Spleen (tissue), 11 donors: ENCODE measurements at regions not wholly inside any gene's neighbourhood (a gene's known extent, or its start where the extent isn't known, plus 50 kb on each side); places are given as distances from the start of the nearest gene placed in this dataset.

Experiments used
- DNase-seq: peaks from one replicate; pipeline ENCODE4 v3.0.0-alpha.2; 2020
- H3K27ac ChIP-seq, 8 donors: fragments of 200-600 bp; sonication (generic) in 7 of 8; 1 replicate in 4 of 8; 2 replicates in 4 of 8; pipeline versions ENCODE4 v1.5.0 to v1.8.0; 2016 to 2021; ENCODE audit warnings: inconsistent platforms in 4 of 8, mild to moderate bottlenecking in 4 of 8, moderate library complexity in 1 of 8
- H3K27me3 ChIP-seq, 7 donors: fragments of 200-600 bp; sonication (generic) in 6 of 7; replicated peaks in 1 of 7; 1 replicate in 4 of 7; 2 replicates in 3 of 7; pipeline versions ENCODE4 v1.5.0 to v1.8.0; 2016 to 2021; ENCODE audit warnings: inconsistent platforms in 3 of 7, mild to moderate bottlenecking in 1 of 7
- H3K36me3 ChIP-seq, 6 donors: fragments of 200-600 bp; sonication (generic) in 5 of 6; 1 replicate in 4 of 6; 2 replicates in 2 of 6; pipeline versions ENCODE4 v1.5.0 to v1.8.0; 2016 to 2021; ENCODE audit warnings: inconsistent platforms in 2 of 6
- H3K4me1 ChIP-seq, 6 donors: fragments of 200-600 bp; sonication (generic) in 5 of 6; 1 replicate in 3 of 6; 2 replicates in 3 of 6; pipeline versions ENCODE4 v1.5.0 to v1.8.0; 2016 to 2021; ENCODE audit warnings: inconsistent platforms in 3 of 6
- H3K4me3 ChIP-seq, 8 donors: fragments of 200-600 bp; sonication (generic) in 7 of 8; 1 replicate in 4 of 8; 2 replicates in 4 of 8; pipeline versions ENCODE4 v1.5.0 to v1.8.0; 2016 to 2021; ENCODE audit warnings: inconsistent platforms in 4 of 8, mild to moderate bottlenecking in 4 of 8, moderate library complexity in 2 of 8
- H3K9me3 ChIP-seq, 8 donors: fragments of 200-600 bp; sonication (generic) in 7 of 8; 1 replicate in 4 of 8; 2 replicates in 4 of 8; pipeline versions ENCODE4 v1.5.0 to v1.8.0; 2016 to 2021; ENCODE audit warnings: inconsistent platforms in 4 of 8
- CTCF ChIP-seq, 11 experiments: fragments of 200-600 bp in 7 of 11; fragments of 450-650 bp in 4 of 11; sonication (generic) in 4 of 11; IDR thresholded peaks in 8 of 11; conservative IDR thresholded peaks in 3 of 11; 1 replicate in 7 of 11; 2 replicates in 4 of 11; pipeline versions ENCODE4 v1.4.0 to v1.8.0; 2016 to 2021; ENCODE audit warnings: antibody characterized with exemption in 11 of 11, inconsistent platforms in 4 of 11, mild to moderate bottlenecking in 1 of 11
- POLR2A ChIP-seq, 3 donors: fragments of 450-650 bp; IDR thresholded peaks; one replicate each; pipeline ENCODE4 v1.5.1; 2017; ENCODE audit warnings: antibody characterized with exemption in 3 of 3, mild to moderate bottlenecking in 1 of 3
- POLR2AphosphoS5 ChIP-seq, 3 donors: sonication (generic); formaldehyde crosslinking; IDR thresholded peaks; one replicate each; pipeline ENCODE4 v1.5.1; 2017; ENCODE audit warnings: antibody characterized with exemption in 3 of 3
- WGBS, 5 donors: extraction: QIAGEN DNeasy Blood & Tissue Kit in 3 of 5; methylation state at CpG; one replicate each; pipeline versions ENCODE4 v1.1.5 to v1.1.7; 2013 to 2018; 5-methylcytosine and 5-hydroxymethylcytosine counted together
- intact Hi-C: fragments of 100-400 bp; cut with DNase I; formaldehyde crosslinking; loops from one replicate; pipeline ENCODE4 v1.15.0; 2023; ENCODE audit warnings: low total_unique reads
- donor health status: healthy with polysubstance abuse.
- donor health status: DM: no; HTN: no; CAD: no; lungs with moderate emphysema.
- donor health status: DM: no; HTN: no; CAD: no.
- donor health status: Bipolar disorder and iron deficiency.
- donor health status: healthy.
- donor health status: DM: no; HTN: no; CAD: no.
- donor health status: DM: yes; HTN: yes; CAD: no.

- Histone ChIP-seq H3K4me1 (no peaks in the 10 kb centered on the region), H3K27me3 (no peaks in the 10 kb centered on the region), H3K36me3 (no peaks in the 10 kb centered on the region), H3K27ac (no peak overlapping the region), H3K4me3 (no peak overlapping the region), H3K9me3 (no peaks in the 10 kb centered on the region)
- 71 to 78% (median 75%) methylated on average over 1 of the region's 1 CpG for WGBS, 5 donors
- intact Hi-C loops: no loop called here
- TF ChIP-seq POLR2AphosphoS5 (IDR thresholded peaks at IDR 0.05) (no peak), CTCF (IDR thresholded peaks at IDR 0.05 in 8 of 11, conservative IDR thresholded peaks at IDR 0.05 in 3 of 11) (no peak), POLR2A (IDR thresholded peaks at IDR 0.05) (no peak)
- no peak for DNase-seq
Observed at GRCh38 chr6:145189836-145190235, 545.5 kb downstream of the EPM2A start.

GRCh38 chr6:145194389-145194788 is 540.9 kb downstream of the EPM2A start:
- no peak overlapping the region for H3K27ac ChIP-seq
- no peaks in the 10 kb centered on the region for H3K36me3 ChIP-seq
- H3K27me3 ChIP-seq: no peaks in the 10 kb centered on the region
- H3K4me3 ChIP-seq: no peak overlapping the region
- no peaks in the 10 kb centered on the region for H3K4me1 ChIP-seq
- no peaks in the 10 kb centered on the region for H3K9me3 ChIP-seq
- TF ChIP-seq POLR2A (IDR thresholded peaks at IDR 0.05) (no peak), POLR2AphosphoS5 (IDR thresholded peaks at IDR 0.05) (no peak), CTCF (IDR thresholded peaks at IDR 0.05 in 8 of 11, conservative IDR thresholded peaks at IDR 0.05 in 3 of 11) (no peak)
- DNase-seq: no peak
- intact Hi-C loops: no loop called here
- WGBS, 5 donors: 88 to 96% (median 90%) methylated on average over 3 of the region's 3 CpGs

- no peaks in the 10 kb centered on the region for H3K9me3 ChIP-seq
- no peaks in the 10 kb centered on the region for H3K36me3 ChIP-seq
- H3K27ac ChIP-seq: no peak overlapping the region
- peaks cover 0 to 14% (median 0%) of the 10 kb centered on the region in 7 donors for H3K27me3 ChIP-seq
- intact Hi-C loops: no loop called here
- no peaks in the 10 kb centered on the region for H3K4me1 ChIP-seq
- no peak overlapping the region for H3K4me3 ChIP-seq
- 7 to 22% (median 13%) methylated on average over 1 of the region's 1 CpG for WGBS, 5 donors
- TF ChIP-seq CTCF (IDR thresholded peaks at IDR 0.05 in 8 of 11, conservative IDR thresholded peaks at IDR 0.05 in 3 of 11) (no peak), POLR2AphosphoS5 (IDR thresholded peaks at IDR 0.05) (no peak), POLR2A (IDR thresholded peaks at IDR 0.05) (no peak)
- no peak for DNase-seq
Observed at GRCh38 chr6:145199961-145200360, 535.4 kb downstream of the EPM2A start.

GRCh38 chr6:145204301-145204700 is 531.0 kb downstream of the EPM2A start:
- Histone ChIP-seq H3K4me1 (no peaks in the 10 kb centered on the region), H3K4me3 (no peak overlapping the region), H3K27ac (no peak overlapping the region), H3K27me3 (peaks cover 0 to 14% (median 0%) of the 10 kb centered on the region in 7 donors), H3K36me3 (no peaks in the 10 kb centered on the region), H3K9me3 (no peaks in the 10 kb centered on the region)
- no peak for DNase-seq
- intact Hi-C loops: no loop called here
- TF ChIP-seq POLR2AphosphoS5 (IDR thresholded peaks at IDR 0.05): no peak
- no peak for TF ChIP-seq CTCF (IDR thresholded peaks at IDR 0.05 in 8 of 11, conservative IDR thresholded peaks at IDR 0.05 in 3 of 11)
- TF ChIP-seq POLR2A (IDR thresholded peaks at IDR 0.05): no peak
- 39 to 76% (median 51%) methylated on average over 2 of the region's 2 CpGs for WGBS, 5 donors
